Sigmoid colon (tissue), 6 donors: ENCODE measurements at regions not wholly inside any gene's neighbourhood (a gene's known extent, or its start where the extent isn't known, plus 50 kb on each side); places are given as distances from the start of the nearest gene placed in this dataset.
"Not testable (repeated sequence)": the region's sequence is repeated elsewhere in the genome, so short reads cannot be mapped to it uniquely, and the experiment has no call there.

Experiments
- DNase-seq: peaks from one replicate; pipeline ENCODE4 v3.0.0-alpha.2; 2019
- H3K27ac ChIP-seq, 4 donors: fragments of 200-600 bp; sonication (generic); one replicate each; pipeline ENCODE4 v1.5.1; 2016 to 2019; ENCODE audit warnings: mild to moderate bottlenecking in 1 of 4
- H3K27me3 ChIP-seq, 3 donors: fragments of 200-600 bp; sonication (generic); one replicate each; pipeline ENCODE4 v1.5.1; 2019; ENCODE audit warnings: mild to moderate bottlenecking in 1 of 3
- H3K36me3 ChIP-seq, 4 donors: fragments of 200-600 bp; sonication (generic); one replicate each; pipeline ENCODE4 v1.5.1; 2016 to 2019
- H3K4me1 ChIP-seq, 4 donors: fragments of 200-600 bp; sonication (generic); one replicate each; pipeline ENCODE4 v1.5.1; 2017 to 2019
- H3K4me3 ChIP-seq, 4 donors: fragments of 200-600 bp; sonication (generic); one replicate each; pipeline ENCODE4 v1.5.1; 2017 to 2019; ENCODE audit warnings: mild to moderate bottlenecking in 2 of 4, moderate library complexity in 1 of 4
- H3K9me3 ChIP-seq, 4 donors: fragments of 200-600 bp in 3 of 4; sonication (generic) in 3 of 4; one replicate each; pipeline versions ENCODE4 v1.5.1 to v1.6.1; 2013 to 2019
- CTCF ChIP-seq, 4 experiments: fragments of 450-650 bp in 3 of 4; fragments of 200-600 bp in 1 of 4; IDR thresholded peaks; one replicate each; pipeline ENCODE4 v1.5.1; 2016 to 2019; ENCODE audit warnings: antibody characterized with exemption in 4 of 4, mild to moderate bottlenecking in 3 of 4, moderate library complexity in 2 of 4
- EP300 ChIP-seq, 4 donors: sonication (generic); formaldehyde crosslinking; IDR thresholded peaks; one replicate each; pipeline ENCODE4 v1.6.1; 2017; ENCODE audit warnings: antibody characterized with exemption in 4 of 4
- POLR2A ChIP-seq, 2 donors: fragments of 450-650 bp; IDR thresholded peaks; one replicate each; pipeline ENCODE4 v1.6.1; 2016; ENCODE audit warnings: antibody characterized with exemption in 2 of 2, mild to moderate bottlenecking in 2 of 2, moderate library complexity in 2 of 2
- POLR2AphosphoS5 ChIP-seq, 4 donors: sonication (generic); formaldehyde crosslinking; IDR thresholded peaks; one replicate each; pipeline ENCODE4 v1.6.1; 2017; ENCODE audit warnings: antibody characterized with exemption in 4 of 4
- WGBS, 2 donors: extraction: QIAGEN DNeasy Blood & Tissue Kit; methylation state at CpG; one replicate each; pipeline ENCODE4 v1.1.7; 2013; 5-methylcytosine and 5-hydroxymethylcytosine counted together
- intact Hi-C: fragments of 100-400 bp; cut with DNase I; formaldehyde crosslinking; loops from one replicate; pipeline ENCODE4 v1.15.1; 2023
- donor health status: healthy with polysubstance abuse.
- donor health status: healthy.

- intact Hi-C loops = no loop called here
- Histone ChIP-seq H3K9me3 (no peaks in the 10 kb centered on the region), H3K36me3 (no peaks in the 10 kb centered on the region), H3K4me3 (no peak overlapping the region), H3K27me3 (no peaks in the 10 kb centered on the region), H3K27ac (no peak overlapping the region), H3K4me1 (peaks cover 0 to 14% (median 7%) of the 10 kb centered on the region in 4 donors)
- TF ChIP-seq CTCF (IDR thresholded peaks at IDR 0.05) (no peak), POLR2AphosphoS5 (IDR thresholded peaks at IDR 0.05) (no peak), POLR2A (IDR thresholded peaks at IDR 0.05) (no peak), EP300 (IDR thresholded peaks at IDR 0.05) (no peak)
- WGBS, 2 donors = 43% methylated on average over 1 of the region's 1 CpG
- DNase-seq = no peak
These were observed 106.9 kb downstream of the ZNF467 start for GRCh38 chr7:149666360-149666945.

DNA sequence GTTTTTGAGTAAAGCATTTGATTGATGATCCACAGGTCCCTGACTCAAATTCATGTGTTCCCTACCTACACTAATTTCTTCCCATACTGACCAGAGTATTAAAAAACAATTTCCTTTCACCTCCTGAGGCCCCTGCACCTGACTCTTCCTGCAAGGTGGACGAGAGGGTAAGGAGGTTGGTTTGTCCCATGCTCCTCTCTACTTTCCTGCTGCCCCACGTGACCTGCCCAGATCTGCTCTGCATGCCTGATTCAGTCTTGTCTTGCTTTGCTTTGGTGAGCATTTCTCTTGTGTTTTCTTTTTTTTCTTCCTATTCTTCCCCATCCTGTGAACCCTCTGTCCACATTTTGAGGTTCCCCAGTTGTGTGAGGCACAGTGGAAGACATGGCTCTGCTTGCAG is 107.8 kb downstream of the ZNF467 start:
- 54 to 74% methylated on average over 2 of the region's 2 CpGs for WGBS, 2 donors
- H3K27me3 ChIP-seq, H3K36me3 ChIP-seq, DNase-seq, H3K9me3 ChIP-seq, intact Hi-C loops, H3K27ac ChIP-seq, H3K4me3 ChIP-seq: not testable (repeated sequence)
- H3K4me1 ChIP-seq = peaks cover 0 to 11% (median 5%) of the 10 kb centered on the region in 4 donors

- no peaks in the 10 kb centered on the region for H3K36me3 ChIP-seq
- peaks cover 0 to 4% (median 1%) of the 10 kb centered on the region in 4 donors for H3K4me1 ChIP-seq
- no peaks in the 10 kb centered on the region for H3K27me3 ChIP-seq
- no peak overlapping the region for H3K4me3 ChIP-seq
- no peak for DNase-seq
- no peaks in the 10 kb centered on the region for H3K9me3 ChIP-seq
- TF ChIP-seq EP300 (IDR thresholded peaks at IDR 0.05) (no peak), POLR2A (IDR thresholded peaks at IDR 0.05) (no peak), CTCF (IDR thresholded peaks at IDR 0.05) (no peak), POLR2AphosphoS5 (IDR thresholded peaks at IDR 0.05) (no peak)
- intact Hi-C loops = no loop called here
- no peak overlapping the region for H3K27ac ChIP-seq
- WGBS, 2 donors = 53 to 71% methylated on average over 1 of the region's 1 CpG
These were observed 108.7 kb downstream of the ZNF467 start for GRCh38 chr7:149664666-149665065.

GRCh38 chr7:149664176-149664575 is 109.2 kb downstream of the ZNF467 start:
- 67 to 84% methylated on average over 5 of the region's 5 CpGs for WGBS, 2 donors
- no peaks in the 10 kb centered on the region for H3K36me3 ChIP-seq

GRCh38 chr7:149662591-149663095 is 110.7 kb downstream of the ZNF467 start:
- TF ChIP-seq POLR2AphosphoS5 (IDR thresholded peaks at IDR 0.05) (no peak), EP300 (IDR thresholded peaks at IDR 0.05) (no peak), POLR2A (IDR thresholded peaks at IDR 0.05) (no peak), CTCF (IDR thresholded peaks at IDR 0.05) (peak in 3 of 4 experiments; percentile 34 to 52 (median 37))
- WGBS, 2 donors = 24 to 53% methylated on average over 5 of the region's 5 CpGs
- H3K9me3 ChIP-seq = no peaks in the 10 kb centered on the region
- peak; percentile 84 for DNase-seq
- H3K27me3 ChIP-seq = no peaks in the 10 kb centered on the region
- no peak overlapping the region for H3K4me3 ChIP-seq
- H3K4me1 ChIP-seq = peaks cover 0 to 4% (median 0%) of the 10 kb centered on the region in 4 donors
- H3K36me3 ChIP-seq = no peaks in the 10 kb centered on the region
- peak overlapping the region; percentile 13 to 53 (median 32) for H3K27ac ChIP-seq
- intact Hi-C loops = loop anchor here (1.0 kb wide), 1 partner anchor 80 kb away; no protein-coding TSS in a partner anchor

More at GRCh38 chr7:149664176-149664575, 109.2 kb downstream of the ZNF467 start:
- no peak for DNase-seq
- Histone ChIP-seq H3K27ac (no peak overlapping the region), H3K4me3 (no peak overlapping the region), H3K9me3 (no peaks in the 10 kb centered on the region), H3K4me1 (peaks cover 0 to 4% (median 0%) of the 10 kb centered on the region in 4 donors), H3K27me3 (no peaks in the 10 kb centered on the region)
- no peak for TF ChIP-seq CTCF (IDR thresholded peaks at IDR 0.05)
- TF ChIP-seq POLR2A (IDR thresholded peaks at IDR 0.05) = no peak
- TF ChIP-seq POLR2AphosphoS5 (IDR thresholded peaks at IDR 0.05) = no peak
- no peak for TF ChIP-seq EP300 (IDR thresholded peaks at IDR 0.05)
- intact Hi-C loops = no loop called here
